A673 (cell line): ENCODE measurements at regions not wholly inside any gene's neighbourhood (a gene's known extent, or its start where the extent isn't known, plus 50 kb on each side); places are given as distances from the start of the nearest gene placed in this dataset.

Experiments
- BruUV-seq: library from RNA; stranded (reverse); fragments of 400-500 nt; replicated peaks from 2 replicates; lab custom pipeline; 2021; lab: Mats Ljungman, UMichigan
- CTCF ChIA-PET: fragments of 300-600 bp; sonication (Branson Sonifier 250); formaldehyde crosslinking; loops from one replicate; lab custom pipeline; 2022; ENCODE audit warnings: antibody characterized with exemption; lab: Charles Lee
- POLR2A ChIA-PET: fragments of 300-600 bp; sonication (Branson Sonifier 250); formaldehyde crosslinking; loops from one replicate; lab custom pipeline; 2022; ENCODE audit warnings: antibody characterized with exemption; ENCODE audit not compliant: low non-redundant PET; lab: Charles Lee
- DNase-seq: peaks from one replicate; pipeline ENCODE4 v3.0.0-alpha.2; 2015; ENCODE audit warnings: low spot score
- H3K27ac ChIP-seq: fragments of 200-600 bp; sonication (generic); 2 replicates; pipeline ENCODE4 v1.5.1; 2016; ENCODE audit warnings: mixed run types, low read depth, mild to moderate bottlenecking, mixed read lengths, antibody characterized with exemption, low read length; ENCODE audit not compliant: poor library complexity, severe bottlenecking
- H3K27me3 ChIP-seq: fragments of 200-600 bp; sonication (generic); replicated peaks from 2 replicates; pipeline ENCODE4 v1.6.1; 2017; ENCODE audit warnings: mixed run types, low read depth, mild to moderate bottlenecking, mixed read lengths, antibody characterized with exemption, low read length; ENCODE audit not compliant: insufficient read depth, poor library complexity
- H3K36me3 ChIP-seq: fragments of 200-600 bp; sonication (generic); 2 replicates; pipeline ENCODE4 v1.6.1; 2016; ENCODE audit warnings: mixed run types, mild to moderate bottlenecking, mixed read lengths, antibody characterized with exemption, low read length; ENCODE audit not compliant: insufficient read depth, poor library complexity, severe bottlenecking
- H3K4me1 ChIP-seq: fragments of 200-600 bp; sonication (generic); 2 replicates; pipeline ENCODE4 v1.6.1; 2017; ENCODE audit warnings: mixed run types, mild to moderate bottlenecking, mixed read lengths, antibody characterized with exemption, low read length; ENCODE audit not compliant: insufficient read depth, poor library complexity, severe bottlenecking
- H3K4me3 ChIP-seq: fragments of 200-600 bp; sonication (generic); 2 replicates; pipeline ENCODE4 v1.5.1; 2016; ENCODE audit warnings: low read depth, mixed run types, mild to moderate bottlenecking, mixed read lengths, low read length; ENCODE audit not compliant: poor library complexity, severe bottlenecking
- H3K9me3 ChIP-seq: fragments of 200-600 bp; sonication (generic); 2 replicates; pipeline ENCODE4 v1.6.1; 2016; ENCODE audit warnings: mixed run types, low read depth, mild to moderate bottlenecking, mixed read lengths, antibody characterized with exemption, low read length; ENCODE audit not compliant: poor library complexity, severe bottlenecking
- EZH2 ChIP-seq: fragments of 200-600 bp; sonication (generic); IDR thresholded peaks from 2 replicates; pipeline ENCODE4 v1.6.1; 2017; ENCODE audit warnings: borderline replicate concordance, low read depth, mild to moderate bottlenecking, mixed read lengths, antibody characterized with exemption, low read length; ENCODE audit not compliant: poor library complexity, severe bottlenecking
- intact Hi-C: fragments of 100-400 bp; cut with micrococcal nuclease; formaldehyde crosslinking; loops from one replicate; pipeline ENCODE4 v1.10.0; 2022; ENCODE audit not compliant: unreplicated experiment
- TF ChIP-seq, protein P1 (sequence below): fragments of 300-800, 200-600 bp; sonication (generic); conservative IDR thresholded peaks from 2 replicates; pipeline ENCODE4 v1.5.1; 2017; ENCODE audit warnings: low read depth, mild to moderate bottlenecking, antibody characterized with exemption, low read length, moderate library complexity, mixed read lengths

DNA sequence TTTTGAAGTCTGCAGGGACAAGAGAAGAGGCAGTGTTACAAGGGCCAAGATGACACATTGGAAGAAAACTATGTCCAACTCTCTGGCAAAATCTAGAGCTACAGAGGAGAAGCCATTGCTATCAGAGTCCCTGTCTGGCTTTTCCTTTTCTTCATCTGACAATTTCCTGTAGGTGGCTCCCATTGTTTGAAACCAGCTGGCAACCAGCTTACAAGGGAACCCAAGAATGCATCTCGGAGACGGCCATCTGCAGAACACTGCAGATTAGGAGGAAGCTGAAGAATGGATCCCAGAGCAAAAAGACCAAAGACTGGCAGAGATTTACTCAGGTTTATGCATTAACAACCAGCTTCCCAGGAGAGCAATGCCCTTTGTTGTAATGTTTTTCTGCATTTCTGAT is 216.2 kb upstream of the CTSO start:
- Histone ChIP-seq H3K36me3 (no peaks in the 10 kb centered on the region), H3K27ac (no peak overlapping the region), H3K4me3 (no peak overlapping the region), H3K27me3 (no peaks in the 10 kb centered on the region), H3K9me3 (no peaks in the 10 kb centered on the region), H3K4me1 (peaks cover 15% of the 10 kb centered on the region)
- ChIA-PET POLR2A (no interaction called here), CTCF (interaction anchor here (0.6 to 1.8 kb wide), 4 partner anchors 37 to 876 kb away, joined by 3 to 5 read pairs (median 4); no protein-coding TSS in a partner anchor)
- BruUV-seq = no TSS peak
- peak; percentile 57 for DNase-seq
- TF ChIP-seq EZH2 = no peak
- TF ChIP-seq, protein P1, sequence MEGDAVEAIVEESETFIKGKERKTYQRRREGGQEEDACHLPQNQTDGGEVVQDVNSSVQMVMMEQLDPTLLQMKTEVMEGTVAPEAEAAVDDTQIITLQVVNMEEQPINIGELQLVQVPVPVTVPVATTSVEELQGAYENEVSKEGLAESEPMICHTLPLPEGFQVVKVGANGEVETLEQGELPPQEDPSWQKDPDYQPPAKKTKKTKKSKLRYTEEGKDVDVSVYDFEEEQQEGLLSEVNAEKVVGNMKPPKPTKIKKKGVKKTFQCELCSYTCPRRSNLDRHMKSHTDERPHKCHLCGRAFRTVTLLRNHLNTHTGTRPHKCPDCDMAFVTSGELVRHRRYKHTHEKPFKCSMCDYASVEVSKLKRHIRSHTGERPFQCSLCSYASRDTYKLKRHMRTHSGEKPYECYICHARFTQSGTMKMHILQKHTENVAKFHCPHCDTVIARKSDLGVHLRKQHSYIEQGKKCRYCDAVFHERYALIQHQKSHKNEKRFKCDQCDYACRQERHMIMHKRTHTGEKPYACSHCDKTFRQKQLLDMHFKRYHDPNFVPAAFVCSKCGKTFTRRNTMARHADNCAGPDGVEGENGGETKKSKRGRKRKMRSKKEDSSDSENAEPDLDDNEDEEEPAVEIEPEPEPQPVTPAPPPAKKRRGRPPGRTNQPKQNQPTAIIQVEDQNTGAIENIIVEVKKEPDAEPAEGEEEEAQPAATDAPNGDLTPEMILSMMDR = no peak
- intact Hi-C loops = loop anchor here (2.0 to 10.0 kb wide), 8 partner anchors 209 to 1805 kb away; no protein-coding TSS in a partner anchor

DNA sequence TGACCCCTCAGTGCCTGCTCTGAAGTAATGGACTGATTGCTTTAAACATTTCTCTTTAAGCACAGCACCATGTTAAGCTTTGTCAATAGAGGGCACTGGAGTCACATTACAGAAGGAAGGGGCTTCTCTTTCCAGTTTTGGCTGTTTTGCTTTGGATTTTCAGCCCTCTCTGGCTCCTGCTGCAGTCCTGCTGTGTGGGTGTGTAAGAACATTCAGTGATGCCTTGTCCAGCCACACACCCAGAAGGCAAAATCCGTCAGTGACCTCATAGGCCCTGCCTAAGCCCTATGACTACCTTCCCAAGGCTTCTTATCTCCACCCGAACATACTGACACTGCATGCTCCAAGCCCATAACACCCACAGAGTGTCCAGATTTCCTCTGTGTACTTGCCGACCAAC is 215.3 kb upstream of the CTSO start:
- ChIA-PET CTCF (interaction anchor here (1.5 to 1.8 kb wide), 2 partner anchors 306 to 876 kb away, joined by 4 to 5 read pairs; no protein-coding TSS in a partner anchor), POLR2A (no interaction called here)
- intact Hi-C loops = loop anchor here (2.0 to 10.0 kb wide), 7 partner anchors 210 to 1806 kb away; no protein-coding TSS in a partner anchor
- no peak overlapping the region for H3K27ac ChIP-seq
- no peak for TF ChIP-seq EZH2
- TF ChIP-seq, protein P1 = peak; percentile 77
- H3K4me3 ChIP-seq = no peak overlapping the region
- H3K9me3 ChIP-seq = no peaks in the 10 kb centered on the region
- no peaks in the 10 kb centered on the region for H3K27me3 ChIP-seq
- no TSS peak for BruUV-seq
- DNase-seq = peak; percentile 85
- H3K36me3 ChIP-seq = no peaks in the 10 kb centered on the region
- peaks cover 15% of the 10 kb centered on the region for H3K4me1 ChIP-seq

DNA sequence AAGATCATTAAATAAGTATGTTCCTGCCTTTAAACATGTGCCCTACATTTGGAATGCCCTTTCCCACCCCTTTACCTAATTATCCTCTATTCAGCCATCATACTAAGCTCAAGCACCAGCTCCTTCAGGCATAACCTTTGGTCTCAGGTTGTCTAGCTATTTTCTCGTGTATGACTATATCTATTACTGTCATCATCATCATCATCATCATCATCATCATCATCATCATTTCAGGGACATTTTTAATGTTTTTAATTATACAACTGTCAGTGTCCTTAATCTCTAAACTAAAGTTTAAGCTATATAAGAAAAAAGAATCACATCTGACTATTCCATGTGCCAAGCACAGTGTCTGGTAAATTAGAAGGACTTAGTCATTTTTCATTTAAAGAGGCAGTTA is 214.6 kb upstream of the CTSO start:
- no peaks in the 10 kb centered on the region for H3K36me3 ChIP-seq
- H3K9me3 ChIP-seq = no peaks in the 10 kb centered on the region
- H3K4me1 ChIP-seq = peaks cover 15% of the 10 kb centered on the region
- H3K27me3 ChIP-seq = no peaks in the 10 kb centered on the region
- no TSS peak for BruUV-seq
- CTCF ChIA-PET = interaction anchor here (1.8 kb wide), 1 partner anchor 877 kb away, joined by 5 read pairs; no protein-coding TSS in a partner anchor
- DNase-seq = no peak
- no peak overlapping the region for H3K4me3 ChIP-seq
- TF ChIP-seq, protein P1 = no peak
- no peak for TF ChIP-seq EZH2
- no peak overlapping the region for H3K27ac ChIP-seq
- intact Hi-C loops = loop anchor here (2.0 to 10.0 kb wide), 7 partner anchors 211 to 1807 kb away; no protein-coding TSS in a partner anchor
- POLR2A ChIA-PET = no interaction called here
